ENCODE measurements at regions not wholly inside any gene's neighbourhood (a gene's known extent, or its start where the extent isn't known, plus 50 kb on each side); places are given as distances from the start of the nearest gene placed in this dataset.
"Not testable (repeated sequence)": the region's sequence is repeated elsewhere in the genome, so short reads cannot be mapped to it uniquely, and the experiment has no call there.

GRCh38 chr2:58769111-58769863, 528.2 kb upstream of the FANCL start:
- no peak for DNase-seq (ENCODE audit: low read depth in 2 of 2, low spot score in 1 of 2)

GRCh38 chr2:58768715-58769080, 527.6 kb upstream of the FANCL start:
- DNase-seq (ENCODE audit: low read depth in 2 of 2, low spot score in 1 of 2), result no peak

- no peak for DNase-seq (ENCODE audit: low read depth in 2 of 2, low spot score in 1 of 2)
Observed at GRCh38 chr2:58767828-58768714, 526.9 kb upstream of the FANCL start.

- DNase-seq (ENCODE audit: low read depth in 2 of 2, low spot score in 1 of 2), result no peak
Observed at GRCh38 chr2:58764338-58765104, 523.4 kb upstream of the FANCL start.

- no peak for DNase-seq (ENCODE audit: low read depth in 2 of 2, low spot score in 1 of 2)
Observed at GRCh38 chr2:58762176-58762781, 521.2 kb upstream of the FANCL start.

GRCh38 chr2:58757971-58758370, 516.8 kb upstream of the FANCL start:
- no peak for DNase-seq (ENCODE audit: low read depth in 2 of 2, low spot score in 1 of 2)

GRCh38 chr2:58756336-58756735, 515.2 kb upstream of the FANCL start:
- no peak for DNase-seq (ENCODE audit: low read depth in 2 of 2, low spot score in 1 of 2)

- not testable (repeated sequence) for DNase-seq (ENCODE audit: low read depth in 2 of 2, low spot score in 1 of 2)
Observed at GRCh38 chr2:58752507-58752906, 511.4 kb upstream of the FANCL start.

- not testable (repeated sequence) for DNase-seq (ENCODE audit: low read depth in 2 of 2, low spot score in 1 of 2)
Observed at GRCh38 chr2:58751676-58752075, 510.6 kb upstream of the FANCL start.

- no peak for DNase-seq (ENCODE audit: low read depth in 2 of 2, low spot score in 1 of 2)
Observed at GRCh38 chr2:58749041-58749440, 507.9 kb upstream of the FANCL start.

- not testable (repeated sequence) for DNase-seq (ENCODE audit: low read depth in 2 of 2, low spot score in 1 of 2)
Observed at GRCh38 chr2:58745334-58745733, 504.2 kb upstream of the FANCL start.

- no peak for DNase-seq (ENCODE audit: low read depth in 2 of 2, low spot score in 1 of 2)
Observed at GRCh38 chr2:58740426-58740825, 499.3 kb upstream of the FANCL start.

GRCh38 chr2:58739033-58739432, 497.9 kb upstream of the FANCL start:
- no peak for DNase-seq (ENCODE audit: low read depth in 2 of 2, low spot score in 1 of 2)

GRCh38 chr2:58734365-58734764, 493.2 kb upstream of the FANCL start:
- DNase-seq (ENCODE audit: low read depth in 2 of 2, low spot score in 1 of 2), result no peak

GRCh38 chr2:58732999-58733398, 491.9 kb upstream of the FANCL start:
- no peak for DNase-seq (ENCODE audit: low read depth in 2 of 2, low spot score in 1 of 2)

- no peak for DNase-seq (ENCODE audit: low read depth in 2 of 2, low spot score in 1 of 2)
Observed at GRCh38 chr2:58731488-58731869, 490.4 kb upstream of the FANCL start.

- no peak for DNase-seq (ENCODE audit: low read depth in 2 of 2, low spot score in 1 of 2)
Observed at GRCh38 chr2:58730764-58731487, 489.8 kb upstream of the FANCL start.

GRCh38 chr2:58727981-58728656, 487.0 kb upstream of the FANCL start:
- no peak for DNase-seq (ENCODE audit: low read depth in 2 of 2, low spot score in 1 of 2)

- no peak for DNase-seq (ENCODE audit: low read depth in 2 of 2, low spot score in 1 of 2)
Observed at GRCh38 chr2:58721912-58722591, 480.9 kb upstream of the FANCL start.
